ENCODE measurements at regions not wholly inside any gene's neighbourhood (a gene's known extent, or its start where the extent isn't known, plus 50 kb on each side); places are given as distances from the start of the nearest gene placed in this dataset.

- TF ChIP-seq POLR2A (IDR thresholded peaks at IDR 0.05) (no peak), CTCF (IDR thresholded peaks at IDR 0.05) (no peak), POLR2AphosphoS5 (IDR thresholded peaks at IDR 0.05) (no peak)
These were observed 61.6 kb upstream of the KCNMA1 start for GRCh38 chr10:77699080-77699645.
